Subcutaneous abdominal adipose tissue (tissue), 5 donors: ENCODE measurements at regions not wholly inside any gene's neighbourhood (a gene's known extent, or its start where the extent isn't known, plus 50 kb on each side); places are given as distances from the start of the nearest gene placed in this dataset.

Experiments used
- H3K27ac ChIP-seq: one replicate; pipeline ENCODE4 v1.7.0; 2013; ENCODE audit warnings: low read depth, mild to moderate bottlenecking, inconsistent platforms, low read length, moderate library complexity
- H3K27me3 ChIP-seq, 5 donors: one replicate each; pipeline ENCODE4 v1.7.0; 2013; ENCODE audit warnings: low read length in 5 of 5, inconsistent platforms in 1 of 5; ENCODE audit not compliant: control insufficient read depth in 5 of 5, insufficient read depth in 4 of 5
- H3K36me3 ChIP-seq, 5 donors: one replicate each; pipeline ENCODE4 v1.7.0; 2013; ENCODE audit warnings: low read length in 5 of 5; ENCODE audit not compliant: control insufficient read depth in 5 of 5, insufficient read depth in 5 of 5
- H3K4me1 ChIP-seq, 5 donors: one replicate each; pipeline ENCODE4 v1.7.0; 2013; ENCODE audit warnings: low read length in 5 of 5, mild to moderate bottlenecking in 3 of 5, moderate library complexity in 1 of 5; ENCODE audit not compliant: control insufficient read depth in 5 of 5, insufficient read depth in 5 of 5
- H3K4me3 ChIP-seq, 5 donors: one replicate each; pipeline ENCODE4 v1.7.0; 2013; ENCODE audit warnings: low read length in 5 of 5, low read depth in 1 of 5
- H3K9ac ChIP-seq, 5 donors: one replicate each; pipeline ENCODE4 v1.7.0; 2013; ENCODE audit warnings: low read length in 5 of 5, mild to moderate bottlenecking in 4 of 5, moderate library complexity in 3 of 5
- H3K9me3 ChIP-seq, 5 donors: one replicate each; pipeline ENCODE4 v1.7.0; 2013; ENCODE audit warnings: low read length in 5 of 5; ENCODE audit not compliant: control insufficient read depth in 5 of 5
- donor health status: healthy.
- donor health status: healthy.
- donor health status: healthy.
- donor health status: healthy.
- donor health status: healthy.

- no peaks in the 10 kb centered on the region for H3K4me1 ChIP-seq
- no peaks in the 10 kb centered on the region for H3K9me3 ChIP-seq
- no peak overlapping the region for H3K4me3 ChIP-seq
- H3K27ac ChIP-seq: no peak overlapping the region
- H3K9ac ChIP-seq: no peak overlapping the region
- no peaks in the 10 kb centered on the region for H3K36me3 ChIP-seq
- no peaks in the 10 kb centered on the region for H3K27me3 ChIP-seq
These were observed 261.0 kb downstream of the DACT1 start for GRCh38 chr14:58898655-58899316.

GRCh38 chr14:58899317-58899713 lies 261.6 kb downstream of the DACT1 start:
- Histone ChIP-seq H3K4me3 (no peak overlapping the region), H3K27ac (no peak overlapping the region), H3K4me1 (no peaks in the 10 kb centered on the region), H3K9ac (no peak overlapping the region), H3K27me3 (peaks cover 0 to 2% (median 0%) of the 10 kb centered on the region in 5 donors), H3K36me3 (no peaks in the 10 kb centered on the region), H3K9me3 (no peaks in the 10 kb centered on the region)

- H3K36me3 ChIP-seq: no peaks in the 10 kb centered on the region
- H3K27me3 ChIP-seq: peaks cover 0 to 2% (median 0%) of the 10 kb centered on the region in 5 donors
- H3K9ac ChIP-seq: no peak overlapping the region
- H3K4me1 ChIP-seq: no peaks in the 10 kb centered on the region
- H3K4me3 ChIP-seq: no peak overlapping the region
- H3K27ac ChIP-seq: no peak overlapping the region
- H3K9me3 ChIP-seq: no peaks in the 10 kb centered on the region
These were observed 264.1 kb downstream of the DACT1 start for GRCh38 chr14:58901826-58902225.

GRCh38 chr14:58904776-58905175 lies 267.0 kb downstream of the DACT1 start:
- no peak overlapping the region for H3K9ac ChIP-seq
- no peaks in the 10 kb centered on the region for H3K9me3 ChIP-seq
- no peaks in the 10 kb centered on the region for H3K36me3 ChIP-seq
- no peaks in the 10 kb centered on the region for H3K4me1 ChIP-seq
- no peak overlapping the region for H3K4me3 ChIP-seq
- H3K27ac ChIP-seq: no peak overlapping the region
- H3K27me3 ChIP-seq: peaks cover 0 to 2% (median 0%) of the 10 kb centered on the region in 5 donors

- no peaks in the 10 kb centered on the region for H3K36me3 ChIP-seq
- H3K27ac ChIP-seq: no peak overlapping the region
- peaks cover 0 to 2% (median 0%) of the 10 kb centered on the region in 5 donors for H3K27me3 ChIP-seq
- no peak overlapping the region for H3K9ac ChIP-seq
- no peaks in the 10 kb centered on the region for H3K9me3 ChIP-seq
- no peak overlapping the region for H3K4me3 ChIP-seq
- no peaks in the 10 kb centered on the region for H3K4me1 ChIP-seq
These were observed 270.0 kb downstream of the DACT1 start for GRCh38 chr14:58907803-58908202.

GRCh38 chr14:58912287-58912686 lies 274.5 kb downstream of the DACT1 start:
- H3K27me3 ChIP-seq: no peaks in the 10 kb centered on the region
- no peaks in the 10 kb centered on the region for H3K4me1 ChIP-seq
- no peak overlapping the region for H3K4me3 ChIP-seq
- no peaks in the 10 kb centered on the region for H3K9me3 ChIP-seq
- no peak overlapping the region for H3K9ac ChIP-seq
- H3K36me3 ChIP-seq: no peaks in the 10 kb centered on the region
- no peak overlapping the region for H3K27ac ChIP-seq

- H3K9me3 ChIP-seq: no peaks in the 10 kb centered on the region
- H3K27ac ChIP-seq: no peak overlapping the region
- H3K4me1 ChIP-seq: no peaks in the 10 kb centered on the region
- no peaks in the 10 kb centered on the region for H3K27me3 ChIP-seq
- no peak overlapping the region for H3K4me3 ChIP-seq
- no peak overlapping the region for H3K9ac ChIP-seq
- H3K36me3 ChIP-seq: no peaks in the 10 kb centered on the region
These were observed 275.2 kb downstream of the DACT1 start for GRCh38 chr14:58912799-58913432.

GRCh38 chr14:58914279-58914855 lies 274.1 kb upstream of the DAAM1 start:
- peaks cover 0 to 2% (median 0%) of the 10 kb centered on the region in 5 donors for H3K27me3 ChIP-seq
- no peak overlapping the region for H3K9ac ChIP-seq
- no peak overlapping the region for H3K27ac ChIP-seq
- no peak overlapping the region for H3K4me3 ChIP-seq
- H3K36me3 ChIP-seq: no peaks in the 10 kb centered on the region
- no peaks in the 10 kb centered on the region for H3K4me1 ChIP-seq
- H3K9me3 ChIP-seq: no peaks in the 10 kb centered on the region

- H3K9ac ChIP-seq: no peak overlapping the region
- H3K27me3 ChIP-seq: peaks cover 0 to 2% (median 0%) of the 10 kb centered on the region in 5 donors
- H3K9me3 ChIP-seq: no peaks in the 10 kb centered on the region
- no peak overlapping the region for H3K27ac ChIP-seq
- no peaks in the 10 kb centered on the region for H3K4me1 ChIP-seq
- H3K36me3 ChIP-seq: no peaks in the 10 kb centered on the region
- H3K4me3 ChIP-seq: no peak overlapping the region
These were observed 272.8 kb upstream of the DAAM1 start for GRCh38 chr14:58915646-58916045.

- Histone ChIP-seq H3K4me3 (no peak overlapping the region), H3K36me3 (no peaks in the 10 kb centered on the region), H3K4me1 (no peaks in the 10 kb centered on the region), H3K27me3 (peaks cover 0 to 2% (median 0%) of the 10 kb centered on the region in 5 donors), H3K27ac (no peak overlapping the region), H3K9me3 (no peaks in the 10 kb centered on the region), H3K9ac (no peak overlapping the region)
These were observed 270.3 kb upstream of the DAAM1 start for GRCh38 chr14:58918066-58918738.
